ENCODE measurements at regions not wholly inside any gene's neighbourhood (a gene's known extent, or its start where the extent isn't known, plus 50 kb on each side); places are given as distances from the start of the nearest gene placed in this dataset.

DNA sequence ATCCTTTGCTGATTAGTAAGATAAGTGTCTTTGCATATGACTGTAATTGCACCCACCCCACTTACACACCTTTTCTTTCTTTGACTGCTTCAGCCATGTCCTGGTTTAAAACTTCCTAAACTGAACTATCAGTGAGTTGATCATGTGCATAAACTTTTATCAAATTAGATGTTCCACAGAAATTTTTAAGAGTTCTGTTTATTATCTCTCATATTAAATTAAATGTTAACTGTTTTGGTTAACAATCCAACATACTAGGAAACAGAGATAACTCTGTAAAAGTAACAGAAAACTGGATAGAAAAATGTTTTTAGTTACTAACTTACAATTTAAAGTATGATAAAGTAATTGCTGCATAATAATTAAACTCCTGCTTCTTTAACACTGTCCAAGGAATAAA lies 959.6 kb upstream of the LRRN3 start:
- no peak for ATAC-seq (ENCODE audit: low FRiP score)
- DNase-seq (ENCODE audit: low spot score) = no peak

GRCh38 chr7:110139056-110139455 lies 951.9 kb upstream of the LRRN3 start:
- TF ChIP-seq CTCF (IDR thresholded peaks at IDR 0.05) = no peak
- ATAC-seq (ENCODE audit: low FRiP score) = no peak
- DNase-seq (ENCODE audit: low spot score) = no peak

More for the DNA sequence above, 959.6 kb upstream of the LRRN3 start:
- no peak for TF ChIP-seq CTCF (IDR thresholded peaks at IDR 0.05)

DNA sequence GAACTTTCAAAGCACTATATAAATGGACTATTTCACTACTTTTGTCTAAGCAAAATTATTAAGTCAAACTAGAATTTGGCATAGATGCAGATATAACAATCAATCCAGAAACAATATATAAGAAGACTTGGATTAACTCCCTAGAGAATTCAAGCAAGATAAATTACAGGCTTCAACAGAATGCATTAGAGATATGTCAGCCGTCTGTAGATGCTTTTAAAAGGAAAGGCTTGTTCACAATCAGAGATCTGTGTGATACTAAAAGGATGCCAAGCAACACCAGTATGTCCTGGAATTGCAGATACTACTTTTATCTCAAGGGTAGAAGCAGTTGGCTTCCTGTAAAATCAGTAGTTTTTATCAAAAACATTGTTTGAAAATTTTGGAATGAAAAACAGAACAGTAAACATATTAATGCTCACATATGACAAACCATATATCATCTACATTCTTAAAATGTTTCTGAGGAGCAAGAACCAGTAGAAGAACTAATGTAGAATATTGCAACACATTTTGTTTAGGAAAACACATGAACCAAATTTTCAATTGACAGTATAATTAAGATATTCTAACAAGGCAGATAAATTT lies 947.9 kb upstream of the LRRN3 start:
- DNase-seq (ENCODE audit: low spot score) (no peak), ATAC-seq (ENCODE audit: low FRiP score) (no peak)
- no peak for TF ChIP-seq CTCF (IDR thresholded peaks at IDR 0.05)

GRCh38 chr7:110144599-110144998 lies 946.3 kb upstream of the LRRN3 start:
- DNase-seq (ENCODE audit: low spot score) (no peak), ATAC-seq (ENCODE audit: low FRiP score) (no peak)
- no peak for TF ChIP-seq CTCF (IDR thresholded peaks at IDR 0.05)

- TF ChIP-seq CTCF (IDR thresholded peaks at IDR 0.05) = no peak
- no peak for ATAC-seq (ENCODE audit: low FRiP score)
- no peak for DNase-seq (ENCODE audit: low spot score)
These were observed 942.9 kb upstream of the LRRN3 start for GRCh38 chr7:110148054-110148453.

GRCh38 chr7:110153222-110153621 lies 937.7 kb upstream of the LRRN3 start:
- DNase-seq (ENCODE audit: low spot score) (no peak), ATAC-seq (ENCODE audit: low FRiP score) (no peak)
- TF ChIP-seq CTCF (IDR thresholded peaks at IDR 0.05) = no peak

DNA sequence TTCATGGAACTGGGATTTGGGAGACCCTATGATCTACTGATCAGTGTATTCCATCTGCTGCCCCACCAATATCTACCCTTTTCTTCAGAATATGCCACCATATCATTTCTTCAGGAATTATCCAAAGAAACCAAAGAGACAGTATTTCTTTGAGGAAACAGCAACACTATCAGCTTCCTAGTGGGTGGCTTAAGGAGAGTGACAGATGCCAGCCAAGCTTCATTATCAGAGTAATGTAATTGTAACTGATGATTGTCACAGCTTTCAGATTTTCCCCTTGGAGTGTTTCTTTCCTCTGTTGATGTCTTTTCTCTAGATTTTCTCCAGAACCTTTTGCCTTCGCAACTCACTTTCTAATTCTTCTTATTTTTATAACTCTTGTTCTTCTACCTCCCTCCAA lies 934.4 kb upstream of the LRRN3 start:
- DNase-seq (ENCODE audit: low spot score) (no peak), ATAC-seq (ENCODE audit: low FRiP score) (no peak)
- no peak for TF ChIP-seq CTCF (IDR thresholded peaks at IDR 0.05)
